ENCODE measurements at regions not wholly inside any gene's neighbourhood (a gene's known extent, or its start where the extent isn't known, plus 50 kb on each side); places are given as distances from the start of the nearest gene placed in this dataset.

GRCh38 chr10:130834170-130834569, 477.4 kb downstream of the TCERG1L start:
- Histone ChIP-seq H3K27ac (ENCODE audit: insufficient read length, low read depth, low read length) (no peak overlapping the region), H2BK12ac (ENCODE audit: insufficient read length, low read depth, low read length) (no peak overlapping the region), H3K4ac (ENCODE audit: low read depth, low read length) (no peak overlapping the region), H4K5ac (ENCODE audit: insufficient read length, low read depth, low read length) (no peak overlapping the region), H3T11ph (ENCODE audit: low read length) (no peak overlapping the region), H3K9ac (ENCODE audit: extremely low read depth, insufficient read length, low read length) (no peak overlapping the region), H2BK15ac (ENCODE audit: low read depth, low read length) (no peak overlapping the region), H4K91ac (ENCODE audit: insufficient read length, low read depth, low read length) (no peak overlapping the region), H3K4me1 (ENCODE audit: insufficient read depth, low read length) (no peaks in the 10 kb centered on the region), H3K9me3 (ENCODE audit: control insufficient read depth, low read depth, low read length) (no peaks in the 10 kb centered on the region), H3K79me1 (ENCODE audit: insufficient read depth, low read depth, low read length, poor library complexity, severe bottlenecking) (no peaks in the 10 kb centered on the region), H2BK5ac (ENCODE audit: insufficient read length, low read length) (no peak overlapping the region), H2AK5ac (ENCODE audit: insufficient read length, low read length) (no peak overlapping the region), H2BK120ac (ENCODE audit: low read depth, low read length, poor library complexity, severe bottlenecking) (no peak overlapping the region), H3K27me3 (ENCODE audit: insufficient read depth, low read length) (no peaks in the 10 kb centered on the region), H4K8ac (replicated peaks; ENCODE audit: insufficient read length, low read depth, low read length) (no peak overlapping the region), H3K14ac (ENCODE audit: insufficient read depth, low read length) (no peak overlapping the region), H2AFZ (ENCODE audit: low read length) (no peak overlapping the region), H3K4me2 (ENCODE audit: insufficient read depth, insufficient read length, low read length) (no peak overlapping the region), H3K56ac (ENCODE audit: insufficient read length, low read depth, low read length) (no peak overlapping the region), H3K79me2 (ENCODE audit: insufficient read depth, low read length) (no peaks in the 10 kb centered on the region), H3K23ac (ENCODE audit: insufficient read length, low read depth, low read length) (no peak overlapping the region), H4K20me1 (ENCODE audit: control insufficient read depth, insufficient read depth, insufficient read length) (no peaks in the 10 kb centered on the region), H3K23me2 (ENCODE audit: insufficient read length, low read depth, low read length, poor library complexity, severe bottlenecking) (no peaks in the 10 kb centered on the region), H2BK20ac (ENCODE audit: low read depth, low read length, poor library complexity, severe bottlenecking) (no peak overlapping the region), H3K18ac (ENCODE audit: insufficient read length, low read depth, low read length) (no peak overlapping the region)
- peaks cover 5% of the 10 kb centered on the region for H3K27me3 Mint-ChIP-seq (ENCODE audit: low read depth)
- no peak for DNase-seq
- WGBS (ENCODE audit: extremely low coverage, insufficient read length, low lambda C conversion rate): no CpG with 5 or more reads among the region's 15 CpGs
- no peak overlapping the region for H3K27ac Mint-ChIP-seq
- no peaks in the 10 kb centered on the region for H3K36me3 Mint-ChIP-seq (ENCODE audit: insufficient read depth in 1 of 3, low read depth in 3 of 3)
- H3K9me3 Mint-ChIP-seq: no peaks in the 10 kb centered on the region; a peak in 1 of 5 replicates
- peaks cover 0 to 2% of the 10 kb centered on the region in 2 experiments; a peak in 1 of 4 replicates for H3K4me1 Mint-ChIP-seq
- H3K4me3 Mint-ChIP-seq: no peak overlapping the region
- no peak for TF ChIP-seq CTCF (conservative IDR thresholded peaks at IDR 0.05)

Data from H9 (cell line).